Natural killer cell (primary cell): ENCODE measurements at regions not wholly inside any gene's neighbourhood (a gene's known extent, or its start where the extent isn't known, plus 50 kb on each side); places are given as distances from the start of the nearest gene placed in this dataset.

Experiments
- ATAC-seq, 3 donors: fragments of 150-1000 bp in 2 of 3; fragments of 200-7000 bp in 1 of 3; cut with Tn5 transposase; 1 replicate in 1 of 3; 2 replicates in 2 of 3; pipeline ENCODE4 v1.10.0; 2021; ENCODE audit warnings: mild to moderate bottlenecking in 2 of 3, moderate library complexity in 2 of 3
- DNase-seq, 2 donors: peaks; one replicate each; pipeline versions ENCODE4 v3.0.0 to v3.0.0-alpha.2; 2013 to 2021; ENCODE audit warnings: mixed read lengths in 1 of 2
- H3K27ac ChIP-seq: one replicate; pipeline ENCODE4 v1.5.1; 2013; ENCODE audit warnings: mild to moderate bottlenecking, low read length
- H3K27me3 ChIP-seq: one replicate; pipeline ENCODE4 v1.6.1; 2013; ENCODE audit warnings: low read length; ENCODE audit not compliant: control insufficient read depth, insufficient read depth
- H3K36me3 ChIP-seq: one replicate; pipeline ENCODE4 v1.6.1; 2013; ENCODE audit warnings: low read length; ENCODE audit not compliant: control insufficient read depth, insufficient read depth
- H3K4me1 ChIP-seq: one replicate; pipeline ENCODE4 v1.6.1; 2013; ENCODE audit warnings: low read length; ENCODE audit not compliant: control insufficient read depth, insufficient read depth
- H3K4me3 ChIP-seq: one replicate; pipeline ENCODE4 v1.5.1; 2013; ENCODE audit warnings: low read length
- H3K9me3 ChIP-seq: one replicate; pipeline ENCODE4 v1.6.1; 2013; ENCODE audit warnings: low read length; ENCODE audit not compliant: control insufficient read depth, insufficient read depth
- H3K27ac Mint-ChIP-seq, 2 donors: one replicate each; pipeline ENCODE4 v1.8.0; 2022; ENCODE audit warnings: mild to moderate bottlenecking in 2 of 2, mixed read lengths in 2 of 2, moderate library complexity in 1 of 2
- H3K27me3 Mint-ChIP-seq, 2 donors: one replicate each; pipeline ENCODE4 v1.8.0; 2022; ENCODE audit warnings: low read depth in 2 of 2, mixed read lengths in 2 of 2
- H3K36me3 Mint-ChIP-seq: one replicate; pipeline ENCODE4 v1.8.0; 2022; ENCODE audit warnings: mixed read lengths
- H3K4me1 Mint-ChIP-seq, 2 donors: one replicate each; pipeline ENCODE4 v1.8.0; 2022; ENCODE audit warnings: mixed read lengths in 2 of 2
- H3K4me3 Mint-ChIP-seq: one replicate; pipeline ENCODE4 v1.8.0; 2022; ENCODE audit warnings: mild to moderate bottlenecking, moderate library complexity, mixed read lengths
- H3K9me3 Mint-ChIP-seq, 2 donors: one replicate each; pipeline ENCODE4 v1.8.0; 2022; ENCODE audit warnings: mixed read lengths in 2 of 2
- CTCF ChIP-seq: fragments of 200-600 bp; IDR thresholded peaks from one replicate; pipeline ENCODE4 v1.8.0; 2022; ENCODE audit warnings: antibody characterized with exemption
- WGBS: methylation state at CpG from one replicate; pipeline ENCODE4 v1.1.7; 2013; ENCODE audit warnings: missing lambda C conversion rate; ENCODE audit not compliant: insufficient coverage; 5-methylcytosine and 5-hydroxymethylcytosine counted together
- intact Hi-C: fragments of 100-400 bp; cut with micrococcal nuclease; formaldehyde crosslinking; loops from one replicate; pipeline ENCODE4 v1.14.2; 2022

GRCh38 chr18:48460929-48461583 lies 51.9 kb upstream of the ZBTB7C start:
- DNase-seq (no peak), ATAC-seq (no peak)
- Histone ChIP-seq H3K9me3 (no peaks in the 10 kb centered on the region), H3K4me1 (peaks cover 14% of the 10 kb centered on the region), H3K27ac (no peak overlapping the region), H3K4me3 (no peak overlapping the region), H3K36me3 (no peaks in the 10 kb centered on the region), H3K27me3 (peaks cover 4% of the 10 kb centered on the region)
- peaks cover 18 to 27% of the 10 kb centered on the region in 2 donors for H3K27me3 Mint-ChIP-seq
- no peak for TF ChIP-seq CTCF
- H3K4me1 Mint-ChIP-seq = peaks cover 9% of the 10 kb centered on the region in 2 donors
- intact Hi-C loops = no loop called here
- no peak overlapping the region for H3K4me3 Mint-ChIP-seq
- H3K36me3 Mint-ChIP-seq = no peaks in the 10 kb centered on the region
- H3K27ac Mint-ChIP-seq = no peak overlapping the region
- WGBS = 91% methylated on average over 3 of the region's 3 CpGs
- H3K9me3 Mint-ChIP-seq = no peaks in the 10 kb centered on the region

GRCh38 chr18:48459465-48459864 lies 50.3 kb upstream of the ZBTB7C start:
- peaks cover 17 to 20% of the 10 kb centered on the region in 2 donors for H3K4me1 Mint-ChIP-seq
- intact Hi-C loops = no loop called here
- no peak for DNase-seq
- H3K27me3 ChIP-seq = peaks cover 4% of the 10 kb centered on the region
- no peak overlapping the region for H3K4me3 ChIP-seq
- H3K27ac ChIP-seq = no peak overlapping the region
- no peak overlapping the region for H3K4me3 Mint-ChIP-seq
- no peak for TF ChIP-seq CTCF
- peaks cover 17 to 21% of the 10 kb centered on the region in 2 donors for H3K27me3 Mint-ChIP-seq
- no peaks in the 10 kb centered on the region for H3K36me3 ChIP-seq
- WGBS = 13% methylated on average over 1 of the region's 1 CpG
- no peak overlapping the region for H3K27ac Mint-ChIP-seq
- ATAC-seq = no peak
- peaks cover 28% of the 10 kb centered on the region for H3K4me1 ChIP-seq
- H3K9me3 Mint-ChIP-seq = no peaks in the 10 kb centered on the region
- H3K36me3 Mint-ChIP-seq = no peaks in the 10 kb centered on the region
- no peaks in the 10 kb centered on the region for H3K9me3 ChIP-seq

GRCh38 chr18:48459016-48459415 lies 49.8 kb upstream of the ZBTB7C start:
- no peaks in the 10 kb centered on the region for H3K9me3 ChIP-seq
- Mint-ChIP-seq H3K9me3 (no peaks in the 10 kb centered on the region), H3K27ac (no peak overlapping the region), H3K4me1 (peaks cover 21 to 25% of the 10 kb centered on the region in 2 donors), H3K27me3 (peaks cover 14 to 17% of the 10 kb centered on the region in 2 donors), H3K4me3 (no peak overlapping the region), H3K36me3 (no peaks in the 10 kb centered on the region)
- DNase-seq (no peak), ATAC-seq (no peak)
- intact Hi-C loops = no loop called here
- H3K27ac ChIP-seq = no peak overlapping the region
- TF ChIP-seq CTCF = no peak
- peaks cover 4% of the 10 kb centered on the region for H3K27me3 ChIP-seq
- H3K36me3 ChIP-seq = no peaks in the 10 kb centered on the region
- no peak overlapping the region for H3K4me3 ChIP-seq
- peaks cover 32% of the 10 kb centered on the region for H3K4me1 ChIP-seq
